ENCODE measurements at regions not wholly inside any gene's neighbourhood (a gene's known extent, or its start where the extent isn't known, plus 50 kb on each side); places are given as distances from the start of the nearest gene placed in this dataset.

DNA sequence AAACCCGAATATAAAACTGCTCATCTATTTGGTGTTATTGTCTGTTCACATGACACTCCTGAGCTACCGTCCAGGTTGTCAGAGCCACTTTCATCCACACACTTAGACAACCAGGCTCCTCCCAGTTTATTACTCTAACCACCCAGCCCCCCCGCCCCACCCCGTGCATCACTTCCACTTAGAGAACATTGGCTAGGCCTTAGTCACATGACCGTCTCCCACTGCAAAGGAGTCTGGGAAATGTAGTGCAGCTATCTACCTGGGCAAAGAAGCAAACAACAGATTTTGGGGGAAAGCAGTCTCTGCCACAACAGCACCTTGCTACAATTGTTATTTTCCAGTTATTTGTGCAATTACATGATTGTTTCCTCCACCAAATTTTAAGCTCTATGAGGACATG is 57.6 kb upstream of the RBPJ start:
- Histone ChIP-seq H3K27ac (ENCODE audit: low read depth, low read length, severe bottlenecking) (no peak overlapping the region), H3K36me3 (ENCODE audit: control insufficient read depth, insufficient read depth, low read length) (no peaks in the 10 kb centered on the region), H3K4me3 (ENCODE audit: extremely low read depth, insufficient read depth, low read length, poor library complexity, severe bottlenecking) (no peak overlapping the region), H3K4me1 (ENCODE audit: control insufficient read depth, insufficient read depth, low read length, poor library complexity, severe bottlenecking) (no peaks in the 10 kb centered on the region), H3K9me3 (ENCODE audit: control insufficient read depth, low read length) (no peaks in the 10 kb centered on the region)
- WGBS, 2 experiments (ENCODE audit: insufficient coverage in 2 of 2) = 90 to 94% methylated on average over 2 of the region's 5 CpGs

DNA sequence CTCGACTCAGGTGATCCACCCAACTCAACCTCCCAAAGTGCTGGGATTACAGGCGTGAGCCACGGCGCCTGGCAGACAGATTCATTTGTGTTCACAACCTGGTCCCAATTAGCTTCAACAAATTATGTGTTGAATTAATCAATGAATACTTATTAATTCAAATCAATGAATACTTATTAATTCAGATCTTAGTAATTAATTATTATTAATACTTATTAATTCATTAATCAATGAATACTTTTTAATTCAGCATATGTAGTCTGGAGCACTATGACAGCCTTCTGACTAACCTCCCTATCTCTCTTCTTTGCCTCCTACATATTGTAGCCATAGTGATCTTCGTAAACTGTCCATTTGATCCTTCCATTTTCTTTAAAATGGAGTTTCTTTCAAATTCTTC is 56.7 kb upstream of the RBPJ start:
- WGBS, 2 experiments (ENCODE audit: insufficient coverage in 2 of 2) = 94 to 100% methylated on average over 2 to 5 of the region's 5 CpGs
- H3K9me3 ChIP-seq (ENCODE audit: control insufficient read depth, low read length) = no peaks in the 10 kb centered on the region
- no peak overlapping the region for H3K4me3 ChIP-seq (ENCODE audit: extremely low read depth, insufficient read depth, low read length, poor library complexity, severe bottlenecking)
- H3K27ac ChIP-seq (ENCODE audit: low read depth, low read length, severe bottlenecking) = no peak overlapping the region
- no peaks in the 10 kb centered on the region for H3K36me3 ChIP-seq (ENCODE audit: control insufficient read depth, insufficient read depth, low read length)
- no peaks in the 10 kb centered on the region for H3K4me1 ChIP-seq (ENCODE audit: control insufficient read depth, insufficient read depth, low read length, poor library complexity, severe bottlenecking)

GRCh38 chr4:26267087-26267486 is 53.7 kb upstream of the RBPJ start:
- 88 to 100% methylated on average over 1 of the region's 1 CpG for WGBS, 2 experiments (ENCODE audit: insufficient coverage in 2 of 2)

GRCh38 chr4:26268246-26268645 is 52.6 kb upstream of the RBPJ start:
- Histone ChIP-seq H3K4me3 (ENCODE audit: extremely low read depth, insufficient read depth, low read length, poor library complexity, severe bottlenecking) (no peak overlapping the region), H3K9me3 (ENCODE audit: control insufficient read depth, low read length) (no peaks in the 10 kb centered on the region), H3K27ac (ENCODE audit: low read depth, low read length, severe bottlenecking) (no peak overlapping the region), H3K4me1 (ENCODE audit: control insufficient read depth, insufficient read depth, low read length, poor library complexity, severe bottlenecking) (no peaks in the 10 kb centered on the region), H3K36me3 (ENCODE audit: control insufficient read depth, insufficient read depth, low read length) (no peaks in the 10 kb centered on the region)
- 80 to 88% methylated on average over 1 of the region's 2 CpGs for WGBS, 2 experiments (ENCODE audit: insufficient coverage in 2 of 2)

More at GRCh38 chr4:26267087-26267486, 53.7 kb upstream of the RBPJ start:
- Histone ChIP-seq H3K27ac (ENCODE audit: low read depth, low read length, severe bottlenecking) (no peak overlapping the region), H3K4me3 (ENCODE audit: extremely low read depth, insufficient read depth, low read length, poor library complexity, severe bottlenecking) (no peak overlapping the region), H3K36me3 (ENCODE audit: control insufficient read depth, insufficient read depth, low read length) (no peaks in the 10 kb centered on the region), H3K9me3 (ENCODE audit: control insufficient read depth, low read length) (no peaks in the 10 kb centered on the region), H3K4me1 (ENCODE audit: control insufficient read depth, insufficient read depth, low read length, poor library complexity, severe bottlenecking) (no peaks in the 10 kb centered on the region)

GRCh38 chr4:26269038-26269437 is 51.8 kb upstream of the RBPJ start:
- H3K4me3 ChIP-seq (ENCODE audit: extremely low read depth, insufficient read depth, low read length, poor library complexity, severe bottlenecking) = no peak overlapping the region
- no peaks in the 10 kb centered on the region for H3K36me3 ChIP-seq (ENCODE audit: control insufficient read depth, insufficient read depth, low read length)
- no peak overlapping the region for H3K27ac ChIP-seq (ENCODE audit: low read depth, low read length, severe bottlenecking)
- no peaks in the 10 kb centered on the region for H3K9me3 ChIP-seq (ENCODE audit: control insufficient read depth, low read length)
- 79 to 100% methylated on average over 3 to 4 of the region's 4 CpGs for WGBS, 2 experiments (ENCODE audit: insufficient coverage in 2 of 2)
- no peaks in the 10 kb centered on the region for H3K4me1 ChIP-seq (ENCODE audit: control insufficient read depth, insufficient read depth, low read length, poor library complexity, severe bottlenecking)
